ENCODE measurements at regions not wholly inside any gene's neighbourhood (a gene's known extent, or its start where the extent isn't known, plus 50 kb on each side); places are given as distances from the start of the nearest gene placed in this dataset.
A peak's percentile ranks its signal among the peaks of the same experiment; 100 is the strongest.
"Not testable (repeated sequence)": the region's sequence is repeated elsewhere in the genome, so short reads cannot be mapped to it uniquely, and the experiment has no call there.

GRCh38 chr14:92226166-92226565, 96.8 kb upstream of the SLC24A4 start:
- H3K27ac ChIP-seq (ENCODE audit: low read depth in 1 of 2, low read length in 2 of 2); H3K36me3 Mint-ChIP-seq (ENCODE audit: low read depth); H3K27me3 ChIP-seq (ENCODE audit: control insufficient read depth in 1 of 2, insufficient read depth in 2 of 2, low read length in 2 of 2); H3K9me3 Mint-ChIP-seq; H3K9me3 ChIP-seq (ENCODE audit: control insufficient read depth in 1 of 2, insufficient read depth in 1 of 2, low read length in 2 of 2); ATAC-seq (ENCODE audit: poor library complexity); H3K36me3 ChIP-seq (ENCODE audit: insufficient read depth, low read length); POLR2A ChIA-PET; H3K4me1 ChIP-seq (ENCODE audit: insufficient read depth, low read length); CTCF ChIA-PET; intact Hi-C loops (cut with DNase I, micrococcal nuclease); H3K4me1 Mint-ChIP-seq (ENCODE audit: low read depth); DNase-seq; H3K4me3 Mint-ChIP-seq; H3K27ac Mint-ChIP-seq; H3K4me3 ChIP-seq (ENCODE audit: low read length): not testable (repeated sequence)
- TF ChIP-seq, protein P1, sequence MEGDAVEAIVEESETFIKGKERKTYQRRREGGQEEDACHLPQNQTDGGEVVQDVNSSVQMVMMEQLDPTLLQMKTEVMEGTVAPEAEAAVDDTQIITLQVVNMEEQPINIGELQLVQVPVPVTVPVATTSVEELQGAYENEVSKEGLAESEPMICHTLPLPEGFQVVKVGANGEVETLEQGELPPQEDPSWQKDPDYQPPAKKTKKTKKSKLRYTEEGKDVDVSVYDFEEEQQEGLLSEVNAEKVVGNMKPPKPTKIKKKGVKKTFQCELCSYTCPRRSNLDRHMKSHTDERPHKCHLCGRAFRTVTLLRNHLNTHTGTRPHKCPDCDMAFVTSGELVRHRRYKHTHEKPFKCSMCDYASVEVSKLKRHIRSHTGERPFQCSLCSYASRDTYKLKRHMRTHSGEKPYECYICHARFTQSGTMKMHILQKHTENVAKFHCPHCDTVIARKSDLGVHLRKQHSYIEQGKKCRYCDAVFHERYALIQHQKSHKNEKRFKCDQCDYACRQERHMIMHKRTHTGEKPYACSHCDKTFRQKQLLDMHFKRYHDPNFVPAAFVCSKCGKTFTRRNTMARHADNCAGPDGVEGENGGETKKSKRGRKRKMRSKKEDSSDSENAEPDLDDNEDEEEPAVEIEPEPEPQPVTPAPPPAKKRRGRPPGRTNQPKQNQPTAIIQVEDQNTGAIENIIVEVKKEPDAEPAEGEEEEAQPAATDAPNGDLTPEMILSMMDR (IDR thresholded peaks at IDR 0.05), result peak; percentile 30
- peaks cover 19% of the 10 kb centered on the region for H3K27me3 Mint-ChIP-seq

DNA sequence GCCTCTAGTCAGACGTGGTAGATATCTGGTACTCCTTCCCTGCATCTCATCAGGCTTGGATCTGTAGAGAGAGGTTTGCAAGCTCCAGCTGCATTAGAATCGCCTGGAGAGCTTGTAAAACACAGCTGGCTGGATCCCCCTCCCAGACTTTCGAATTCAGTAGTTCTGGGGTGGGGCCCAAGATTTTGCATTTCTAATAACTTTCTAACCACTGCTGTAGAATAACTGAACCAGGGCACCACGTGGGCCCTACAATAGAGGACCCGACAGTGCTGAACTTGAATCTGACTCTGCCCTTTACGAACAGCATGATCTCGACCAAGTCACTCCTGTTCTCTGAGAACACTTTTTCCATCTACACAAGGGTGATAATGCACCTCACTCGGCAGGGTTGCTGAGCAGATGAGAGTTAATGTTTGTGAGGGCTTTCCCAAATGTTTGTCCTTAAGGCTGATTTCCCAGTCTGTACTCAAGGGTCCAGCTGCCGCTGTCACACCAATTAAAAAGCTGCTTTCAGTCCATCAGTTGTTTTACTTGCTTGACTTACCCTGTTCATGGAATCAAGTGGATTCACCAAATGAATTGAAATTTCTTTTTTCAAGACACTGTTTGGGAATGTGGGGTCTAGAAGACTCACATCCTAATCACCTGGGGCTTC, 86.6 kb upstream of the SLC24A4 start:
- Histone ChIP-seq H3K4me1 (ENCODE audit: insufficient read depth, low read length) (no peaks in the 10 kb centered on the region), H3K27ac (ENCODE audit: low read depth in 1 of 2, low read length in 2 of 2) (no peak overlapping the region), H3K4me3 (ENCODE audit: low read length) (no peak overlapping the region), H3K27me3 (ENCODE audit: control insufficient read depth in 1 of 2, insufficient read depth in 2 of 2, low read length in 2 of 2) (no peaks in the 10 kb centered on the region), H3K9me3 (ENCODE audit: control insufficient read depth in 1 of 2, insufficient read depth in 1 of 2, low read length in 2 of 2) (peaks cover 4 to 8% of the 10 kb centered on the region in 2 experiments), H3K36me3 (ENCODE audit: insufficient read depth, low read length) (no peaks in the 10 kb centered on the region)
- ChIA-PET CTCF (no interaction called here), POLR2A (no interaction called here)
- no peak overlapping the region for H3K27ac Mint-ChIP-seq
- no peaks in the 10 kb centered on the region for H3K36me3 Mint-ChIP-seq (ENCODE audit: low read depth)
- DNase-seq (no peak), ATAC-seq (ENCODE audit: poor library complexity) (no peak)
- intact Hi-C loops (cut with DNase I, micrococcal nuclease), result no loop called here
- peaks cover 18% of the 10 kb centered on the region for H3K27me3 Mint-ChIP-seq
- no peaks in the 10 kb centered on the region for H3K4me1 Mint-ChIP-seq (ENCODE audit: low read depth)
- TF ChIP-seq, protein P1 (IDR thresholded peaks at IDR 0.05), result no peak
- H3K4me3 Mint-ChIP-seq, result no peak overlapping the region
- no peaks in the 10 kb centered on the region for H3K9me3 Mint-ChIP-seq

GRCh38 chr14:92240658-92241057, 82.3 kb upstream of the SLC24A4 start:
- ChIA-PET CTCF (no interaction called here), POLR2A (no interaction called here)
- H3K4me1 Mint-ChIP-seq (ENCODE audit: low read depth), result no peaks in the 10 kb centered on the region
- no peak overlapping the region for H3K4me3 ChIP-seq (ENCODE audit: low read length)
- H3K27ac Mint-ChIP-seq, result no peak overlapping the region
- peaks cover under 1% of the 10 kb centered on the region for H3K27me3 Mint-ChIP-seq
- H3K27me3 ChIP-seq (ENCODE audit: control insufficient read depth in 1 of 2, insufficient read depth in 2 of 2, low read length in 2 of 2), result no peaks in the 10 kb centered on the region
- no peaks in the 10 kb centered on the region for H3K4me1 ChIP-seq (ENCODE audit: insufficient read depth, low read length)
- H3K9me3 Mint-ChIP-seq, result peaks cover 16% of the 10 kb centered on the region
- no peak overlapping the region for H3K27ac ChIP-seq (ENCODE audit: low read depth in 1 of 2, low read length in 2 of 2)
- H3K9me3 ChIP-seq (ENCODE audit: control insufficient read depth in 1 of 2, insufficient read depth in 1 of 2, low read length in 2 of 2), result peaks cover 13 to 17% of the 10 kb centered on the region in 2 experiments
- intact Hi-C loops (cut with DNase I, micrococcal nuclease), result no loop called here
- no peaks in the 10 kb centered on the region for H3K36me3 ChIP-seq (ENCODE audit: insufficient read depth, low read length)
- H3K4me3 Mint-ChIP-seq, result no peak overlapping the region
- H3K36me3 Mint-ChIP-seq (ENCODE audit: low read depth), result no peaks in the 10 kb centered on the region
- ATAC-seq (ENCODE audit: poor library complexity) (no peak), DNase-seq (no peak)
- TF ChIP-seq, protein P1 (IDR thresholded peaks at IDR 0.05), result no peak
